OCI-LY3 (cell line): ENCODE measurements at regions not wholly inside any gene's neighbourhood (a gene's known extent, or its start where the extent isn't known, plus 50 kb on each side); places are given as distances from the start of the nearest gene placed in this dataset.

Source experiments
- H2AFZ ChIP-seq: fragments of 200-600, 300-600 bp; shearing (Covaris generic); 2 replicates; pipeline ENCODE4 v1.6.0; 2014; ENCODE audit warnings: antibody characterized with exemption, low read depth, low read length
- H3K27ac ChIP-seq: fragments of 200-600, 300-600 bp; sonication (generic); 2 replicates; pipeline ENCODE4 v1.5.1; 2014; ENCODE audit warnings: mild to moderate bottlenecking, low read length, moderate library complexity, mixed read lengths
- H3K27me3 ChIP-seq: fragments of 200-600, 300-600 bp; sonication (generic); 2 replicates; pipeline ENCODE4 v1.6.1; 2014; ENCODE audit warnings: low read depth, low read length, mixed read lengths
- H3K36me3 ChIP-seq: fragments of 200-600, 300-600 bp; sonication (generic); replicated peaks from 2 replicates; pipeline ENCODE3; 2014; ENCODE audit warnings: low read depth, low read length, mixed read lengths
- H3K4me1 ChIP-seq: fragments of 300-600, 200-600 bp; sonication (generic); 2 replicates; pipeline ENCODE4 v1.6.1; 2014; ENCODE audit warnings: low read length, mixed read lengths
- H3K4me2 ChIP-seq: fragments of 200-600, 300-600 bp; sonication (generic); 2 replicates; pipeline ENCODE4 v1.6.1; 2014; ENCODE audit warnings: low read length, mixed read lengths
- H3K4me3 ChIP-seq: fragments of 300-600, 200-600 bp; sonication (generic); 2 replicates; pipeline ENCODE4 v1.5.1; 2014; ENCODE audit warnings: antibody characterized with exemption, mild to moderate bottlenecking, low read length, moderate library complexity
- H3K79me2 ChIP-seq: fragments of 300-600, 200-600 bp; shearing (Covaris generic); 2 replicates; pipeline ENCODE4 v1.6.1; 2014; ENCODE audit warnings: mild to moderate bottlenecking, low read length, mixed read lengths
- H3K9ac ChIP-seq: fragments of 300-600, 200-600 bp; shearing (Covaris generic); 2 replicates; pipeline ENCODE4 v1.6.0; 2014; ENCODE audit warnings: mild to moderate bottlenecking, low read length, moderate library complexity
- H3K9me3 ChIP-seq: fragments of 200-600, 300-600 bp; shearing (Covaris generic); 2 replicates; pipeline ENCODE4 v1.6.1; 2014; ENCODE audit warnings: low read length, mixed read lengths; ENCODE audit not compliant: insufficient read depth
- H4K20me1 ChIP-seq: fragments of 200-600, 300-600 bp; sonication (generic); 2 replicates; pipeline ENCODE4 v1.6.1; 2016; ENCODE audit warnings: low read length, mixed read lengths; ENCODE audit not compliant: insufficient read depth
- EZH2phosphoT487 ChIP-seq: fragments of 200-600 bp; shearing (Covaris generic); IDR thresholded peaks from 2 replicates; pipeline ENCODE4 v1.6.1; 2018; ENCODE audit warnings: antibody characterized with exemption, mixed run types, low read depth
- TF ChIP-seq, protein P1 (sequence below): fragments of 200-600, 300-600 bp; sonication (generic); IDR thresholded peaks from 2 replicates; pipeline ENCODE4 v1.5.1; 2014; ENCODE audit warnings: antibody characterized with exemption, low read length, low read depth

GRCh38 chr4:123599920-123600810 is 203.6 kb downstream of the SPRY1 start:
- no peaks in the 10 kb centered on the region for H3K79me2 ChIP-seq
- H3K27ac ChIP-seq, result no peak overlapping the region
- H3K9ac ChIP-seq, result no peak overlapping the region
- no peak overlapping the region for H3K4me3 ChIP-seq
- H4K20me1 ChIP-seq, result no peaks in the 10 kb centered on the region
- no peaks in the 10 kb centered on the region for H3K9me3 ChIP-seq
- no peak overlapping the region for H2AFZ ChIP-seq
- no peak overlapping the region for H3K4me2 ChIP-seq
- TF ChIP-seq, protein P1, sequence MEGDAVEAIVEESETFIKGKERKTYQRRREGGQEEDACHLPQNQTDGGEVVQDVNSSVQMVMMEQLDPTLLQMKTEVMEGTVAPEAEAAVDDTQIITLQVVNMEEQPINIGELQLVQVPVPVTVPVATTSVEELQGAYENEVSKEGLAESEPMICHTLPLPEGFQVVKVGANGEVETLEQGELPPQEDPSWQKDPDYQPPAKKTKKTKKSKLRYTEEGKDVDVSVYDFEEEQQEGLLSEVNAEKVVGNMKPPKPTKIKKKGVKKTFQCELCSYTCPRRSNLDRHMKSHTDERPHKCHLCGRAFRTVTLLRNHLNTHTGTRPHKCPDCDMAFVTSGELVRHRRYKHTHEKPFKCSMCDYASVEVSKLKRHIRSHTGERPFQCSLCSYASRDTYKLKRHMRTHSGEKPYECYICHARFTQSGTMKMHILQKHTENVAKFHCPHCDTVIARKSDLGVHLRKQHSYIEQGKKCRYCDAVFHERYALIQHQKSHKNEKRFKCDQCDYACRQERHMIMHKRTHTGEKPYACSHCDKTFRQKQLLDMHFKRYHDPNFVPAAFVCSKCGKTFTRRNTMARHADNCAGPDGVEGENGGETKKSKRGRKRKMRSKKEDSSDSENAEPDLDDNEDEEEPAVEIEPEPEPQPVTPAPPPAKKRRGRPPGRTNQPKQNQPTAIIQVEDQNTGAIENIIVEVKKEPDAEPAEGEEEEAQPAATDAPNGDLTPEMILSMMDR, result no peak
- no peak for TF ChIP-seq EZH2phosphoT487
- no peaks in the 10 kb centered on the region for H3K4me1 ChIP-seq
- H3K36me3 ChIP-seq, result no peaks in the 10 kb centered on the region
- no peaks in the 10 kb centered on the region for H3K27me3 ChIP-seq

DNA sequence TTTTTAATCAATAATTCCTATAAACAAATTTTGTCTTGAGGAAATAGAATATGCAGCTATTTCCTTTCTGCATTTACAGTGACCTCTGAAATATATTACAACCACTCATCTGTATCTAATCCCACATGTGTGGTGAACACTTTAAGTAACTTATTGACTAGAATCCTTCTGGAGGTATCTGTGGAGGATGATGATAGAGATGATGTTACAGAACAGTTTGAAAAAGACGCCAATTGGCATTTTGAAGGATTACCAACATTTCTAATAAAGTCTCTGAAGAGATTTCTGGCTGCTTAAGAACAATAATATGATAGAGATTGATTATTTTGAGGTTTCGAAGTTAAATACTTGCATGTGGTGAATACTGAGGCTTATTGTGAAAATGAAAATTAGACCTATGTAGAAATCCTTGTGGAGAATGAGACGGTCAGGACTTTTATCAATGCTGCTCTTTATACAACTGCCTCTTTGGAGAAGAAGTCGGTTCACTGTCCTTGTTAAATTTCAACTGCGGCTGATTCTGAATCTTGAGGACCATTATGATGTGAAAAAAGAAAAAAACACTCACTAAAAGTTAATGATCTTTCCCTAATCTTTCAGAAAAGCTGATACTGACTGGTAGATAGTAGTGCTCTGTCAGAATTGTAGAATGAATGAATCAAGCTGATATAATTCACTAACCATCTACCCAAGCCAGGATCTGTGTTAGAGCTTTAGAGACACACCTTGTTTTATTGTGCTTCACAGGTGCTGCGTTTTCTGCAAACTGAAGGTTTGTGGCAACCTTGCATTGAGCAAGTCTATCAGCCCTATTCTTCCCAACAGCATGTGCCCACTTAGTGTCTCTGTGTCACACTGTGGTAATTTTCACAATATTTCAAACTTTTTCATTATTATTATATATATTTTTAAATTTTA is 204.7 kb downstream of the SPRY1 start:
- H2AFZ ChIP-seq, result no peak overlapping the region
- no peak overlapping the region for H3K27ac ChIP-seq
- H3K9me3 ChIP-seq, result no peaks in the 10 kb centered on the region
- H3K27me3 ChIP-seq, result no peaks in the 10 kb centered on the region
- H3K36me3 ChIP-seq, result no peaks in the 10 kb centered on the region
- H3K4me1 ChIP-seq, result no peaks in the 10 kb centered on the region
- TF ChIP-seq, protein P1, result no peak
- TF ChIP-seq EZH2phosphoT487, result no peak
- H3K4me3 ChIP-seq, result no peak overlapping the region
- H4K20me1 ChIP-seq, result no peaks in the 10 kb centered on the region
- H3K9ac ChIP-seq, result no peak overlapping the region
- no peaks in the 10 kb centered on the region for H3K79me2 ChIP-seq
- no peak overlapping the region for H3K4me2 ChIP-seq

DNA sequence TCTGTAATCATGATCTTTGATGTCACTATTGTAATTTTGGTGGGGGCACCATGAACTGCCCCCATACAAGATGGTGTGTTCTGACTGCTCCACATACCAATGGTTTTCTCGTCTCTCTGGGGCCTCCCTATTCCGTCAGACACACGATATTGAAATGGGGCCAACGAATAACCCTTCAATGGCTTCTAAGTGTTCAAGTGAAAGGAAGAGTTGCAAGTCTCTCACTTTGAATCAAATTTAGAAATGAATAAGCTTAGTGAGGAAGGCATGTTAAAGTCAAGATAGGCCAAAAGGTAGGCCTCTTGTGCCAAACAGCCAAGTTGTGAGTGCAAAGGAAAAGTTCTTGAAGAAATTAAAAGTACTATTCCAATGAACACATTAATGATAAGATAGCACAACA is 205.4 kb downstream of the SPRY1 start:
- no peaks in the 10 kb centered on the region for H3K36me3 ChIP-seq
- H4K20me1 ChIP-seq, result no peaks in the 10 kb centered on the region

More for the DNA sequence above, 205.4 kb downstream of the SPRY1 start:
- Histone ChIP-seq H3K79me2 (no peaks in the 10 kb centered on the region), H3K4me2 (no peak overlapping the region), H3K9ac (no peak overlapping the region), H3K4me1 (no peaks in the 10 kb centered on the region), H3K9me3 (no peaks in the 10 kb centered on the region), H2AFZ (no peak overlapping the region), H3K27me3 (no peaks in the 10 kb centered on the region), H3K27ac (no peak overlapping the region), H3K4me3 (no peak overlapping the region)
- no peak for TF ChIP-seq EZH2phosphoT487
- TF ChIP-seq, protein P1, result no peak
